ENCODE measurements at regions not wholly inside any gene's neighbourhood (a gene's known extent, or its start where the extent isn't known, plus 50 kb on each side); places are given as distances from the start of the nearest gene placed in this dataset.

DNA sequence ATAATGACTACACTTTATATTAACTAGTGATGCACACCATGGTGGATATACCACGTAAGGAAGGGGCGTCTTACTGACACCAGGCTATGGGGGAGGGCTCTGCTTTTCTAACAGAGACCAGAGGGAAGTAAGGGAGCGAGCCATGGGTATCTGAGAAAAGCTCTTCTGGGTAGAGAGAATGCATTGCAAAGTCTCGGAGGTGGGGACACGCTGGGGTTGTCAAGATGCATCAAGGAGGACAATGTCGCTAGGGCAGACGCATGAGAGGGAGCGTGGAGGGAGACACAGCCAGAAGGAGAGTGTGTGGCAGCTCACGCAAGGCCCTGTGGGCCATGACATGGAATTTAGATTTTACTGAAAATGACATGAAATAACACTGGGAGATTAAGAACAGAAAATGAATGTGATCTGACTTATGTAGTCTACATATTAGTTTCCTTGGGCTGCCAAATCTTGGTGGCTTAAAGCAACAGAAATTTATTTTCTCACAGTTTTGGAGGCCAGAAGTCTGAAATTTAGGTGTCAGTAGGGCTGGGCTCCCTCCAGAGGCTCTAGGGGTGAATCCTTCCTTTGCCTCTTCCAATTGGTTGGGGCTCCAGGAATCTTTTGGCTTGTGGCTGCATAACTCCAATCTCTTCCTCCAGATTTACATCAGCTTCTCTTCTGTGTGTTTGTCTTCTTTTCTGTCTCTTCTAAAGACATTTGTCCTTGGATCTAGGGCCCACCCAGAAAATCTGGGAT is 352.2 kb downstream of the CYRIA start:
- Histone ChIP-seq H3K4me3 (no peak overlapping the region), H3K27me3 (replicated peaks; ENCODE audit: insufficient read depth) (no peaks in the 10 kb centered on the region), H3K4me1 (ENCODE audit: control insufficient read depth in 1 of 2, low read depth in 2 of 2) (no peaks in the 10 kb centered on the region), H3K9me3 (no peaks in the 10 kb centered on the region), H3K27ac (no peak overlapping the region), H3K36me3 (no peaks in the 10 kb centered on the region)
- DNase-seq (ENCODE audit: low spot score) = no peak
- TF ChIP-seq, protein P1, sequence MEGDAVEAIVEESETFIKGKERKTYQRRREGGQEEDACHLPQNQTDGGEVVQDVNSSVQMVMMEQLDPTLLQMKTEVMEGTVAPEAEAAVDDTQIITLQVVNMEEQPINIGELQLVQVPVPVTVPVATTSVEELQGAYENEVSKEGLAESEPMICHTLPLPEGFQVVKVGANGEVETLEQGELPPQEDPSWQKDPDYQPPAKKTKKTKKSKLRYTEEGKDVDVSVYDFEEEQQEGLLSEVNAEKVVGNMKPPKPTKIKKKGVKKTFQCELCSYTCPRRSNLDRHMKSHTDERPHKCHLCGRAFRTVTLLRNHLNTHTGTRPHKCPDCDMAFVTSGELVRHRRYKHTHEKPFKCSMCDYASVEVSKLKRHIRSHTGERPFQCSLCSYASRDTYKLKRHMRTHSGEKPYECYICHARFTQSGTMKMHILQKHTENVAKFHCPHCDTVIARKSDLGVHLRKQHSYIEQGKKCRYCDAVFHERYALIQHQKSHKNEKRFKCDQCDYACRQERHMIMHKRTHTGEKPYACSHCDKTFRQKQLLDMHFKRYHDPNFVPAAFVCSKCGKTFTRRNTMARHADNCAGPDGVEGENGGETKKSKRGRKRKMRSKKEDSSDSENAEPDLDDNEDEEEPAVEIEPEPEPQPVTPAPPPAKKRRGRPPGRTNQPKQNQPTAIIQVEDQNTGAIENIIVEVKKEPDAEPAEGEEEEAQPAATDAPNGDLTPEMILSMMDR (IDR thresholded peaks at IDR 0.05) = no peak
- no peak for ATAC-seq (ENCODE audit: insufficient number of reproducible peaks, low FRiP score, low read depth)

DNA sequence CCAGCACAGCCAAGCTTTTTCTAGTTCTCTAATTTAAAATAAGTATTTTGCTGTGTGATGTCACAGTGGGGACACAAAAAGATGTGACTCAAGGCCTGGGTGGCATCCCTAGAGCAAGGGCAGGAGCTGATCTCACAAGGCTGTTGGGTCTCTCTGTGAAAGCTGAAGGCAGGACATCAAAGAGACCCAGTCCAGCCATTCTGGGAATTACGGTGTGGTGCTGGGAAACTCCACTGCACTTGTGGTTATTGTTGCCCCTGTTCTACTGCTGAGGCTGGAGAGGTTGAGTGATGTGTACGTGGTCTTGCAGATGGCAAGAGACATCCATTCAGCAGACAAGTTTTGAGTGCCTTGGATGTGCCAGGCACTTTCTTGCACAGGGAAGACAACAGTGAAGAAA is 352.9 kb downstream of the CYRIA start:
- TF ChIP-seq, protein P1 (IDR thresholded peaks at IDR 0.05) = no peak
- Histone ChIP-seq H3K4me1 (ENCODE audit: control insufficient read depth in 1 of 2, low read depth in 2 of 2) (no peaks in the 10 kb centered on the region), H3K27me3 (replicated peaks; ENCODE audit: insufficient read depth) (no peaks in the 10 kb centered on the region)

DNA sequence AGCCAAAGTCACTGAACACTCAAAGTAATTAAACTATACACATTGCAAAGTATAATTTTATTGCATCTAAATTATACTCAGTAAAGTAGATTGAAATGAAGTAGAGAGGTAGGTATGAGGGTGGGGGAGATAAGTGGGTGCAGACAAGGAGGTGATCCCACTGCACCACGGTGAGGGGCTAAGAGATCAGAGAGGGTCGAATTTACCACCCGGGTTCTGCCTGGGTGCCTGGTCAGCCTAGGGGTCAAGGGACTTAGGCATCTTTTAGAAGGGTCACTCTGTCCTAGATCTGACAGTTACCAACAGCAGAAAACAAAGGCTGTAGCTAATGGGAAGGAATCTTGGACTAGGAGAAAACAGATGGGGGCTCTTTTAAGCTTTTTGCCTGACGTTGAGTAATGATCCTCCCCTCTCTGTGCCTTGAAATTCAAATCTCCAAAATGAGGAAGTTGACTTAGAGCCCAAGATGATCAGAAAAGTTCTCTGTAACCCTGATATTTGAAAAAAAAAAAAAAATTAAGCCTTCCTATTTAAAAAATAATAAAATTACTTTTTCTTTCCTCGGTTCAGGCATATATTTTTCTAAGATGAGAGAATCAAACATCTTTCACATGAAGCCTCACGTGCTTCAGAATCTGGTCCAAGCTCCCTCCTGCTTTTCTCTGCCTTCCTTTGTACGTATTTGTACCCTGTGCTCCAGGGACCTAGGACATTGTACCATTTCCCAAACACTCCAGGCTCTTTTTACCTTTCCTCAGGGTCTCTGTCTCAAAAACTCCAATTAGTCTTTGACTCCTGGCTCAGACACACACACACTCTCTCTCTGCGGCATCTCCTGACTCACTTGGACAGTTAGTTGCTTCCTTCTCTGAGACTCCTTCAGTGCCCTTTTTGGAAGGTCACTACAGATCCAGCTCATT is 353.9 kb downstream of the CYRIA start:
- no peaks in the 10 kb centered on the region for H3K27me3 ChIP-seq (replicated peaks; ENCODE audit: insufficient read depth)
- no peaks in the 10 kb centered on the region for H3K4me1 ChIP-seq (ENCODE audit: control insufficient read depth in 1 of 2, low read depth in 2 of 2)
- H3K4me3 ChIP-seq = no peak overlapping the region
- H3K9me3 ChIP-seq = no peaks in the 10 kb centered on the region
- ATAC-seq (ENCODE audit: insufficient number of reproducible peaks, low FRiP score, low read depth) (no peak), DNase-seq (ENCODE audit: low spot score) (no peak)
- TF ChIP-seq, protein P1 (IDR thresholded peaks at IDR 0.05) = no peak
- no peak overlapping the region for H3K27ac ChIP-seq
- no peaks in the 10 kb centered on the region for H3K36me3 ChIP-seq

More for the DNA sequence above, 352.9 kb downstream of the CYRIA start:
- Histone ChIP-seq H3K36me3 (no peaks in the 10 kb centered on the region), H3K4me3 (no peak overlapping the region), H3K27ac (no peak overlapping the region), H3K9me3 (no peaks in the 10 kb centered on the region)
- ATAC-seq (ENCODE audit: insufficient number of reproducible peaks, low FRiP score, low read depth) = no peak
- no peak for DNase-seq (ENCODE audit: low spot score)

DNA sequence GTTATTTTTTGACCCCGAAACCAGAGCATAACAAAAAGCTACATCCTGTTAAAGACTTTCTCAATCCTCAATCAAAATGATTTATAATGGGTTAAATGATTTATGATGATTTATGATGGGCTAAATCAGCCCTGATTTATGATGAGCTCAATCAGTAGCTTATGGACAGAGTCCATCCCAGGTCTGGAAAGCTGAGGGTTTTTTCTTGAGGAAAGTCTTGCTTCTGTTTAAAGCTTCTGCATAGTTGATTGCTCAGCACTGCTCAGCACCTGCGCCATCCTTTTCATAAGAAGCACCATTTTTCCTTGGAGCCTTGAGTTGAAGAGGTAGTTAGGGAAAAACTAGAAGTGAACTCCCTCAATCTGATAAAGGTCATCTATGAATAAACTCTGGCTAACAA is 356.8 kb downstream of the CYRIA start:
- H3K4me1 ChIP-seq (ENCODE audit: control insufficient read depth in 1 of 2, low read depth in 2 of 2) = no peaks in the 10 kb centered on the region
- no peak overlapping the region for H3K27ac ChIP-seq
- H3K36me3 ChIP-seq = no peaks in the 10 kb centered on the region
- TF ChIP-seq, protein P1 (IDR thresholded peaks at IDR 0.05) = no peak
- ATAC-seq (ENCODE audit: insufficient number of reproducible peaks, low FRiP score, low read depth) (no peak), DNase-seq (ENCODE audit: low spot score) (no peak)
- no peak overlapping the region for H3K4me3 ChIP-seq
- H3K9me3 ChIP-seq = no peaks in the 10 kb centered on the region
- no peaks in the 10 kb centered on the region for H3K27me3 ChIP-seq (replicated peaks; ENCODE audit: insufficient read depth)

DNA sequence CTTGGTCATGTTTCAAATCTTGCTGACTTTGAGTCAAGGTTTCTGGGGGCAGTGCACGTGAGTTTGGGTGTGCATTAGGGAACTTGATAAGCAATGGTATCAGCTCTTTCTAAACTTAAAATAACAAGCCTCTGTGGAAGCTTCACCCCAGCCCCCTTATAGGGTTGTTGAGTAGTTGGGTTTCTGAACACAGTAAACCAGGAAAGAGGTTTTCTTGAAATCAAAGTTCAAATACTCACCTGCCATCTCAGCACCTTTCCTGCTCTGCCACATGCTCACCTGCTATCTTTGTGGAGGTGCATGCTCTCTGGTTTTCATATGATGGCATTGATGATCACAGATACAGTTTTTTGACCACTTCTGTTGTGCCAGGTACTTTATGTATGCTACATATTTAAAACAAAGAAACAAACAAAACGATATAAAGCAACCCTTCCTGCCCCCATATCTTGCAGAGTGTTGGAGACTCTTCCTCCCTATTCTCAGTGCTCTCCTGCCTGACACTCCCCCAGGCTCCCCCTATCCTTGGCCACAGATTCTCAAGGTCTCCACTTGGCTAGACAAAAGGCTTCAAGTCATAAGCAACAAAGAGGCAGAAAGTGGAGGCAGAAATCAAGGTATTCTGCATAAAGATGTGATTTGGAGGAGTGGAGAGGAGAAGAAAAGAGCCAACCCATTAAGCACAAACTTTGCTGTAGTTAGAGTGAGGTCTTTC is 360.6 kb downstream of the CYRIA start:
- Histone ChIP-seq H3K27me3 (replicated peaks; ENCODE audit: insufficient read depth) (no peaks in the 10 kb centered on the region), H3K4me1 (ENCODE audit: control insufficient read depth in 1 of 2, low read depth in 2 of 2) (no peaks in the 10 kb centered on the region), H3K4me3 (no peak overlapping the region), H3K27ac (no peak overlapping the region), H3K9me3 (peaks cover 5% of the 10 kb centered on the region), H3K36me3 (no peaks in the 10 kb centered on the region)
- TF ChIP-seq, protein P1 (IDR thresholded peaks at IDR 0.05) = no peak
- no peak for ATAC-seq (ENCODE audit: insufficient number of reproducible peaks, low FRiP score, low read depth)
- DNase-seq (ENCODE audit: low spot score) = no peak
